GM12878 (cell line): ENCODE measurements at regions not wholly inside any gene's neighbourhood (a gene's known extent, or its start where the extent isn't known, plus 50 kb on each side); places are given as distances from the start of the nearest gene placed in this dataset.

Experiments used
- ATAC-seq: fragments of 200-7000 bp; cut with Tn5 transposase; 3 replicates; pipeline ENCODE4 v1.9.1; 2020; ENCODE audit warnings: mild to moderate bottlenecking, moderate library complexity
- BruUV-seq: library from RNA; stranded (reverse); fragments of 400-500 nt; replicated peaks from 2 replicates; lab custom pipeline; 2021; lab: Mats Ljungman, UMichigan
- CTCF ChIA-PET: fragments of 300-600 bp; sonication (Branson Sonifier 250); formaldehyde crosslinking; extraction: SDS; loops from one replicate; lab custom pipeline; 2021; ENCODE audit warnings: inconsistent platforms; lab: Yijun Ruan, JAX
- POLR2A ChIA-PET: fragments of 350-600 bp; formaldehyde crosslinking; extraction: SDS; loops from one replicate; lab custom pipeline; 2021; ENCODE audit warnings: inconsistent platforms; lab: Charles Lee
- RAD21 ChIA-PET: fragments of 300-600 bp; sonication (Branson Sonifier 250); formaldehyde crosslinking; loops from one replicate; lab custom pipeline; 2023; ENCODE audit warnings: antibody characterized with exemption; ENCODE audit not compliant: unreplicated experiment; lab: Charles Lee
- SMC1A ChIA-PET: fragments of 300-600 bp; sonication (Branson Sonifier 250); formaldehyde crosslinking; loops from one replicate; lab custom pipeline; 2023; ENCODE audit not compliant: unreplicated experiment, uncharacterized antibody; lab: Charles Lee
- DNase-seq: peaks from one replicate; pipeline ENCODE4 v3.0.0-alpha.2; 2011; ENCODE audit warnings: low read depth, low spot score
- FAIRE-seq: peaks from 3 replicates; lab custom pipeline; 2011; peaks lifted over from hg19 to GRCh38; lab: Jason Lieb, UNC
- H2AFZ ChIP-seq: 2 replicates; pipeline ENCODE4 v1.6.0; 2011; ENCODE audit warnings: low read depth, low read length, control low read depth; ENCODE audit not compliant: control insufficient read depth
- H3K27ac ChIP-seq: 2 replicates; pipeline ENCODE4 v1.5.1; 2011; ENCODE audit warnings: control low read depth; ENCODE audit not compliant: control insufficient read depth, insufficient read depth
- H3K27me3 ChIP-seq, 2 experiments: replicated peaks in 1 of 2; 2 replicates each; pipeline versions ENCODE4 v1.6.0 to v1.6.1; 2011; ENCODE audit warnings: low read length in 1 of 2; ENCODE audit not compliant: control insufficient read depth in 2 of 2, insufficient read depth in 2 of 2
- H3K36me3 ChIP-seq, 2 experiments: 2 replicates each; pipeline ENCODE4 v1.5.1; 2011; ENCODE audit warnings: low read length in 1 of 2; ENCODE audit not compliant: control insufficient read depth in 2 of 2, insufficient read depth in 2 of 2
- H3K4me1 ChIP-seq: 2 replicates; pipeline ENCODE4 v1.6.1; 2011; ENCODE audit warnings: mild to moderate bottlenecking, low read length, moderate library complexity, mixed read lengths; ENCODE audit not compliant: control insufficient read depth, insufficient read depth
- H3K4me2 ChIP-seq: 2 replicates; pipeline ENCODE4 v1.6.0; 2011; ENCODE audit warnings: control low read depth; ENCODE audit not compliant: control insufficient read depth, insufficient read depth
- H3K4me3 ChIP-seq: fragments of 200-600 bp; sonication (generic); 2 replicates; pipeline ENCODE4 v1.5.1; 2016
- H3K79me2 ChIP-seq: 2 replicates; pipeline ENCODE4 v1.6.0; 2011; ENCODE audit warnings: low read length; ENCODE audit not compliant: control insufficient read depth, insufficient read depth
- H3K9ac ChIP-seq: 2 replicates; pipeline ENCODE4 v1.8.0; 2011; ENCODE audit warnings: low read length, control low read depth, mixed read lengths; ENCODE audit not compliant: control insufficient read depth, insufficient read depth
- H3K9me3 ChIP-seq: replicated peaks from 3 replicates; pipeline ENCODE4 v1.5.1; 2011; ENCODE audit warnings: mild to moderate bottlenecking, low read length; ENCODE audit not compliant: control insufficient read depth, insufficient read depth
- H4K20me1 ChIP-seq: 2 replicates; pipeline ENCODE4 v1.6.0; 2011; ENCODE audit not compliant: control insufficient read depth, insufficient read depth
- ATF3 ChIP-seq: IDR thresholded peaks from 2 replicates; pipeline ENCODE4 v1.6.1; 2011; ENCODE audit warnings: low read depth, mild to moderate bottlenecking, low read length, moderate library complexity, borderline replicate concordance; ENCODE audit errors: extremely low read depth
- ATF7 ChIP-seq: fragments of 450-650 bp; IDR thresholded peaks from 2 replicates; pipeline ENCODE4 v1.6.1; 2016; ENCODE audit warnings: low read depth, mild to moderate bottlenecking
- CBFB ChIP-seq: IDR thresholded peaks from 2 replicates; pipeline ENCODE4 v1.6.1; 2016; ENCODE audit warnings: antibody characterized with exemption, low read depth
- CHD4 ChIP-seq: fragments of 200-600 bp; sonication (generic); IDR thresholded peaks from 2 replicates; pipeline ENCODE4 v1.6.1; 2016; ENCODE audit warnings: mild to moderate bottlenecking
- CREB1 ChIP-seq: IDR thresholded peaks from 2 replicates; pipeline ENCODE4 v1.6.1; 2012; ENCODE audit warnings: low read depth, mild to moderate bottlenecking, inconsistent platforms
- EED ChIP-seq: sonication (generic); IDR thresholded peaks from 2 replicates; pipeline ENCODE4 v1.6.1; 2016; ENCODE audit warnings: antibody characterized with exemption, low read depth
- FOS ChIP-seq: IDR thresholded peaks from 3 replicates; pipeline ENCODE4 v1.6.1; 2011; ENCODE audit warnings: borderline replicate concordance; ENCODE audit not compliant: insufficient read length; ENCODE audit errors: extremely low read depth
- IRF3 ChIP-seq: fragments of 450-650 bp; IDR thresholded peaks from 2 replicates; pipeline ENCODE4 v1.6.1; 2014; ENCODE audit warnings: mild to moderate bottlenecking
- LARP7 ChIP-seq: fragments of 450-650 bp; IDR thresholded peaks from 2 replicates; pipeline ENCODE4 v1.6.1; 2017; ENCODE audit warnings: mild to moderate bottlenecking
- NBN ChIP-seq: fragments of 450-650 bp; IDR thresholded peaks from 2 replicates; pipeline ENCODE4 v1.6.1; 2016
- POLR2AphosphoS5 ChIP-seq: IDR thresholded peaks from 2 replicates; pipeline ENCODE4 v1.6.1; 2011; ENCODE audit warnings: mild to moderate bottlenecking, low read length, inconsistent platforms
- RBBP5 ChIP-seq: fragments of 200-600 bp; sonication (generic); conservative IDR thresholded peaks from 2 replicates; pipeline ENCODE4 v1.6.1; 2016
- RCOR1 ChIP-seq: conservative IDR thresholded peaks from 2 replicates; pipeline ENCODE4 v1.6.1; 2012; ENCODE audit warnings: low read depth, low read length, improper control_type of control experiment
- RFX5 ChIP-seq: IDR thresholded peaks from 2 replicates; pipeline ENCODE4 v1.6.1; 2011; ENCODE audit warnings: low read depth, low read length, improper control_type of control experiment
- SMAD5 ChIP-seq: IDR thresholded peaks from 2 replicates; pipeline ENCODE4 v1.6.1; 2016; ENCODE audit warnings: antibody characterized with exemption, low read depth
- SPI1 ChIP-seq: IDR thresholded peaks from 2 replicates; pipeline ENCODE4 v1.6.1; 2011; ENCODE audit warnings: low read depth, mild to moderate bottlenecking, low read length, moderate library complexity, borderline replicate concordance; ENCODE audit not compliant: insufficient read depth
- STAT1 ChIP-seq: fragments of 450-650 bp; conservative IDR thresholded peaks from 2 replicates; pipeline ENCODE4 v1.6.1; 2014; ENCODE audit warnings: antibody characterized with exemption, mild to moderate bottlenecking
- TCF3 ChIP-seq: IDR thresholded peaks from 2 replicates; pipeline ENCODE4 v1.6.1; 2012; ENCODE audit warnings: low read depth, mild to moderate bottlenecking, low read length, borderline replicate concordance; ENCODE audit not compliant: insufficient read depth
- ZBED1 ChIP-seq: IDR thresholded peaks from 2 replicates; pipeline ENCODE4 v1.6.1; 2016; ENCODE audit warnings: borderline replicate concordance
- WGBS: methylation state at CpG from one replicate; pipeline ENCODE4 v1.1.6; 2016; ENCODE audit warnings: low lambda C conversion rate; ENCODE audit not compliant: insufficient replicate concordance, insufficient coverage; ENCODE audit errors: missing lambda C conversion rate; 5-methylcytosine and 5-hydroxymethylcytosine counted together
- in situ Hi-C: fragments of 300-500 bp; cut with MboI; formaldehyde crosslinking; loops from 9 replicates; pipeline ENCODE4 v1.14.3; 2018; ENCODE audit warnings: mixed read lengths
- intact Hi-C: fragments of 100-400 bp; cut with micrococcal nuclease; formaldehyde crosslinking; loops from one replicate; pipeline ENCODE4 v1.14.2; 2022; ENCODE audit not compliant: unreplicated experiment

- DNase-seq = no peak
- TF ChIP-seq SPI1 (no peak), TCF3 (no peak)
- Histone ChIP-seq H3K9ac (no peak overlapping the region), H3K27me3 (no peaks in the 10 kb centered on the region), H3K9me3 (no peaks in the 10 kb centered on the region), H3K4me1 (no peaks in the 10 kb centered on the region), H4K20me1 (no peaks in the 10 kb centered on the region), H3K79me2 (no peaks in the 10 kb centered on the region), H3K27ac (no peak overlapping the region), H3K4me3 (no peak overlapping the region), H3K4me2 (no peak overlapping the region), H2AFZ (no peak overlapping the region), H3K36me3 (no peaks in the 10 kb centered on the region)
- WGBS = 0% methylated on average over 3 of the region's 3 CpGs
- ATAC-seq = no peak
- no peak for FAIRE-seq
- SMC1A ChIA-PET = no interaction called here
- CTCF ChIA-PET = no interaction called here
- POLR2A ChIA-PET = interaction anchor here (0.6 kb wide), 1 partner anchor 1505 kb away, joined by 5 read pairs; no protein-coding TSS in a partner anchor
- intact Hi-C loops (no loop called here), in situ Hi-C loops (no loop called here)
- RAD21 ChIA-PET = no interaction called here
- no TSS peak for BruUV-seq
Observed at GRCh38 chr2:167787562-167787961, 459.8 kb downstream of the STK39 start.

GRCh38 chr2:167787021-167787420 lies 460.4 kb downstream of the STK39 start:
- H3K4me1 ChIP-seq = no peaks in the 10 kb centered on the region
- ChIA-PET POLR2A (no interaction called here), CTCF (no interaction called here), SMC1A (no interaction called here), RAD21 (no interaction called here)
- no peak overlapping the region for H2AFZ ChIP-seq
- FAIRE-seq (no peak), DNase-seq (no peak), ATAC-seq (no peak)
- no peak overlapping the region for H3K4me3 ChIP-seq
- H3K79me2 ChIP-seq = no peaks in the 10 kb centered on the region
- no peak overlapping the region for H3K9ac ChIP-seq
- no TSS peak for BruUV-seq
- H3K9me3 ChIP-seq = no peaks in the 10 kb centered on the region
- TF ChIP-seq RBBP5 (no peak), CBFB (no peak), NBN (no peak), LARP7 (no peak), ATF3 (no peak), STAT1 (no peak), EED (no peak), SMAD5 (no peak), IRF3 (no peak), ZBED1 (no peak), RCOR1 (no peak), ATF7 (no peak), RFX5 (no peak), FOS (no peak), CHD4 (no peak), CREB1 (no peak), POLR2AphosphoS5 (no peak)
- H4K20me1 ChIP-seq = no peaks in the 10 kb centered on the region
- no peak overlapping the region for H3K4me2 ChIP-seq
- intact Hi-C loops (no loop called here), in situ Hi-C loops (no loop called here)
- no peaks in the 10 kb centered on the region for H3K36me3 ChIP-seq
- no peak overlapping the region for H3K27ac ChIP-seq
- WGBS = 5% methylated on average over 1 of the region's 1 CpG
- H3K27me3 ChIP-seq = no peaks in the 10 kb centered on the region
